ENCODE measurements at regions not wholly inside any gene's neighbourhood (a gene's known extent, or its start where the extent isn't known, plus 50 kb on each side); places are given as distances from the start of the nearest gene placed in this dataset.
"Not testable (repeated sequence)": the region's sequence is repeated elsewhere in the genome, so short reads cannot be mapped to it uniquely, and the experiment has no call there.

GRCh38 chr2:180707884-180708205, 272.6 kb upstream of the UBE2E3 start:
- H3K27ac ChIP-seq (ENCODE audit: low read length): no peak overlapping the region
- H3K36me3 ChIP-seq (ENCODE audit: insufficient read depth, low read depth, low read length): no peaks in the 10 kb centered on the region
- H3K9ac ChIP-seq (ENCODE audit: low read depth, low read length): no peak overlapping the region
- no peaks in the 10 kb centered on the region for H3K27me3 ChIP-seq (ENCODE audit: insufficient read depth, low read length)
- no peaks in the 10 kb centered on the region for H3K4me1 ChIP-seq (ENCODE audit: insufficient read depth, low read length)
- no peaks in the 10 kb centered on the region; the same call in 1 of the 2 replicates for H3K9me3 ChIP-seq (ENCODE audit: insufficient read depth, low read depth, low read length)
- H3K4me3 ChIP-seq (ENCODE audit: low read length): no peak overlapping the region

- Histone ChIP-seq H3K4me1 (ENCODE audit: insufficient read depth, low read length) (no peaks in the 10 kb centered on the region), H3K9me3 (ENCODE audit: insufficient read depth, low read depth, low read length) (no peaks in the 10 kb centered on the region; the same call in 1 of the 2 replicates), H3K9ac (ENCODE audit: low read depth, low read length) (no peak overlapping the region), H3K27ac (ENCODE audit: low read length) (no peak overlapping the region), H3K27me3 (ENCODE audit: insufficient read depth, low read length) (no peaks in the 10 kb centered on the region), H3K36me3 (ENCODE audit: insufficient read depth, low read depth, low read length) (no peaks in the 10 kb centered on the region), H3K4me3 (ENCODE audit: low read length) (no peak overlapping the region)
These were observed 273.1 kb upstream of the UBE2E3 start for GRCh38 chr2:180707175-180707883.

DNA sequence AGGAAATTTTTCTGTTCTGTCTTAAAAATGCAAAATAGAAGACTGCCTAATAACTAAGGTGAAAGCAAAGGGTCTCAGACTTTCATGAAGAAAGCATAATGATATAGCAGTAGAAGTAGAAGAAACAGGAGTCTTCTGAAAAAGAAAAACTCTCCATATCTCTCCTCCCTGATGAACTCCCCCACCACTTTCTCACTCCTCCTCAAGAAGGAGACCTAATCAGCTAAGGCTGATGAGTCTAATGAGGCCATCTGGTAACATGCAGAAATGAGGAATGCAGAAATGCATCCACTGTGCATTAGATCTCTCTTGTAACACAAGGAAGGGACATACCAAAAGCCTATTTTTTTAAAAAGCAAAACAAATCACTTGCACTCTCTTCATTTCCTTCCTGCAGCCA, 273.7 kb upstream of the UBE2E3 start:
- no peak overlapping the region for H3K27ac ChIP-seq (ENCODE audit: low read length)
- no peaks in the 10 kb centered on the region for H3K27me3 ChIP-seq (ENCODE audit: insufficient read depth, low read length)

GRCh38 chr2:180705551-180705950, 274.9 kb upstream of the UBE2E3 start:
- Histone ChIP-seq H3K36me3 (ENCODE audit: insufficient read depth, low read depth, low read length) (no peaks in the 10 kb centered on the region), H3K27me3 (ENCODE audit: insufficient read depth, low read length) (no peaks in the 10 kb centered on the region), H3K9me3 (ENCODE audit: insufficient read depth, low read depth, low read length) (no peaks in the 10 kb centered on the region), H3K4me1 (ENCODE audit: insufficient read depth, low read length) (no peaks in the 10 kb centered on the region), H3K9ac (ENCODE audit: low read depth, low read length) (no peak overlapping the region), H3K4me3 (ENCODE audit: low read length) (no peak overlapping the region), H3K27ac (ENCODE audit: low read length) (no peak overlapping the region)

More for the DNA sequence above, 273.7 kb upstream of the UBE2E3 start:
- no peak overlapping the region for H3K9ac ChIP-seq (ENCODE audit: low read depth, low read length)
- H3K9me3 ChIP-seq (ENCODE audit: insufficient read depth, low read depth, low read length): no peaks in the 10 kb centered on the region
- no peaks in the 10 kb centered on the region for H3K36me3 ChIP-seq (ENCODE audit: insufficient read depth, low read depth, low read length)
- H3K4me1 ChIP-seq (ENCODE audit: insufficient read depth, low read length): no peaks in the 10 kb centered on the region
- no peak overlapping the region for H3K4me3 ChIP-seq (ENCODE audit: low read length)

DNA sequence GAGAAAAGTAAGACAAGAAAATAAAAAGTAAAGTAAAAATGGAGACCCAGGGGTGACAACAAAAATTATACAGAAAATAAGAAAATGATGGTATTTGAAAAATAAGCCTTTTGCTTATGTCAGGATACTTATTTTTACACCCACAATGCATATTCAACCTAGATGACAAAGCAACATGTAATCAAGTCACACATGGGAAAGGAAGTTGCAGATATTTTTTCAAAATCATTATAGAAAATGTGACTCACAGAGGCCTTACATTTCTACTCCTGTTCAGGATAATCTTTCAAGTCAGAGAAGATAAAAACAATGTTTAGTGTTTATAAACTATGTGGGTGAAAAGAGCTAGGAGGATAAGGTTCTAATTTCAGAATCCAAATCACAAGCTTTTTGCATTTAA, 275.3 kb upstream of the UBE2E3 start:
- Histone ChIP-seq H3K27ac (ENCODE audit: low read length) (no peak overlapping the region), H3K36me3 (ENCODE audit: insufficient read depth, low read depth, low read length) (no peaks in the 10 kb centered on the region), H3K9ac (ENCODE audit: low read depth, low read length) (no peak overlapping the region), H3K9me3 (ENCODE audit: insufficient read depth, low read depth, low read length) (no peaks in the 10 kb centered on the region), H3K27me3 (ENCODE audit: insufficient read depth, low read length) (no peaks in the 10 kb centered on the region), H3K4me1 (ENCODE audit: insufficient read depth, low read length) (no peaks in the 10 kb centered on the region), H3K4me3 (ENCODE audit: low read length) (no peak overlapping the region)

GRCh38 chr2:180699657-180700361, 280.6 kb upstream of the UBE2E3 start:
- Histone ChIP-seq H3K27me3 (ENCODE audit: insufficient read depth, low read length) (no peaks in the 10 kb centered on the region), H3K4me1 (ENCODE audit: insufficient read depth, low read length) (no peaks in the 10 kb centered on the region), H3K27ac (ENCODE audit: low read length) (no peak overlapping the region), H3K4me3 (ENCODE audit: low read length) (no peak overlapping the region), H3K9ac (ENCODE audit: low read depth, low read length) (no peak overlapping the region), H3K36me3 (ENCODE audit: insufficient read depth, low read depth, low read length) (no peaks in the 10 kb centered on the region), H3K9me3 (ENCODE audit: insufficient read depth, low read depth, low read length) (no peaks in the 10 kb centered on the region)

DNA sequence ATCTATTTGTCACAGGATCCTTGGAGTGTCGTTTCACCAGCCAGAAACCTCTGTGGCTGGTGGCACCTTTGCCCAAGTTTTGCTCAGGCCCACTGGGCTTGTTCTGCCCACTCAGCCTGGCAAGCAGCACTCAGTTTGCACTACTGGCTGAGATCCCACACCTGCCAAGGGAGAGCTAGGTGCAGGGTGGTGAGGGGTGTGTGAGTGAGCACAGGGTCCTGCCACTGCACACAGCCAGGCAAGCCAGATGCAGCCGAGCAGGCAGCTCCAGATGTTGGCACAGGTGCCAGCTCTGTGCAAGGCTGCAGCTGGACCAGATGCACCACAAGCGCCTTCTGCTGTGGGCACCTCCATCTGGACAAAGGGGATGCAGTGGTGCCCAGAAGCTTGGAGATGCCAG, 281.7 kb upstream of the UBE2E3 start:
- no peak overlapping the region for H3K4me3 ChIP-seq (ENCODE audit: low read length)
- H3K4me1 ChIP-seq (ENCODE audit: insufficient read depth, low read length): no peaks in the 10 kb centered on the region
- H3K9ac ChIP-seq (ENCODE audit: low read depth, low read length): no peak overlapping the region
- H3K27ac ChIP-seq (ENCODE audit: low read length): no peak overlapping the region
- no peaks in the 10 kb centered on the region for H3K9me3 ChIP-seq (ENCODE audit: insufficient read depth, low read depth, low read length)
- no peaks in the 10 kb centered on the region for H3K27me3 ChIP-seq (ENCODE audit: insufficient read depth, low read length)
- no peaks in the 10 kb centered on the region for H3K36me3 ChIP-seq (ENCODE audit: insufficient read depth, low read depth, low read length)

- Histone ChIP-seq H3K27me3 (ENCODE audit: insufficient read depth, low read length) (no peaks in the 10 kb centered on the region), H3K36me3 (ENCODE audit: insufficient read depth, low read depth, low read length) (no peaks in the 10 kb centered on the region), H3K27ac (ENCODE audit: low read length) (no peak overlapping the region), H3K4me3 (ENCODE audit: low read length) (no peak overlapping the region), H3K9ac (ENCODE audit: low read depth, low read length) (no peak overlapping the region), H3K4me1 (ENCODE audit: insufficient read depth, low read length) (no peaks in the 10 kb centered on the region), H3K9me3 (ENCODE audit: insufficient read depth, low read depth, low read length) (no peaks in the 10 kb centered on the region)
These were observed 284.6 kb upstream of the UBE2E3 start for GRCh38 chr2:180695586-180696401.

- no peak overlapping the region for H3K27ac ChIP-seq (ENCODE audit: low read length)
- no peak overlapping the region for H3K9ac ChIP-seq (ENCODE audit: low read depth, low read length)
- no peaks in the 10 kb centered on the region for H3K27me3 ChIP-seq (ENCODE audit: insufficient read depth, low read length)
These were observed 285.7 kb upstream of the UBE2E3 start for GRCh38 chr2:180694445-180695421.

GRCh38 chr2:180692322-180692721, 288.1 kb upstream of the UBE2E3 start:
- H3K4me3 ChIP-seq (ENCODE audit: low read length): no peak overlapping the region
- H3K9ac ChIP-seq (ENCODE audit: low read depth, low read length): no peak overlapping the region
- H3K36me3 ChIP-seq (ENCODE audit: insufficient read depth, low read depth, low read length): no peaks in the 10 kb centered on the region
- no peaks in the 10 kb centered on the region for H3K9me3 ChIP-seq (ENCODE audit: insufficient read depth, low read depth, low read length)
- H3K4me1 ChIP-seq (ENCODE audit: insufficient read depth, low read length): no peaks in the 10 kb centered on the region
- H3K27me3 ChIP-seq (ENCODE audit: insufficient read depth, low read length): no peaks in the 10 kb centered on the region
- H3K27ac ChIP-seq (ENCODE audit: low read length): no peak overlapping the region

More at GRCh38 chr2:180694445-180695421, 285.7 kb upstream of the UBE2E3 start:
- H3K4me3 ChIP-seq (ENCODE audit: low read length): no peak overlapping the region
- no peaks in the 10 kb centered on the region for H3K9me3 ChIP-seq (ENCODE audit: insufficient read depth, low read depth, low read length)
- H3K4me1 ChIP-seq (ENCODE audit: insufficient read depth, low read length): no peaks in the 10 kb centered on the region
- H3K36me3 ChIP-seq (ENCODE audit: insufficient read depth, low read depth, low read length): no peaks in the 10 kb centered on the region

DNA sequence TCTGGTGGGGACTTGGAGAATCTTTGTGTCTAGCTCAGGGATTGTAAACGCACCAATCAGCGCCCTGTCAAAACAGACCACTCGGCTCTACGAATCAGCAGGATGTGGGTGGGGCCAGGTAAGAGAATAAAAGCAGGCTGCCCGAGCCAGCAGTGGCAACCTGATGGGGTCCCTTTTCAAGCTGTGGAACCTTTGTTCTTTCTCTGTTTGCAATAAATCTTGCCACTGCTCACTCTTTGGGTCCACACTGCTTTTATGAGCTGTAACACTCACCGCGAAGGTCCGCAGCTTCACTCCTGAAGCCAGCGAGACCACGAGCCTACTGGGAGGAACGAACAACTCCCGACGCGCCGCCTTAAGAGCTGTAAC, 288.6 kb upstream of the UBE2E3 start:
- not testable (repeated sequence) for H3K36me3 ChIP-seq (ENCODE audit: insufficient read depth, low read depth, low read length); H3K9ac ChIP-seq (ENCODE audit: low read depth, low read length); H3K4me3 ChIP-seq (ENCODE audit: low read length); H3K27me3 ChIP-seq (ENCODE audit: insufficient read depth, low read length); H3K4me1 ChIP-seq (ENCODE audit: insufficient read depth, low read length); H3K9me3 ChIP-seq (ENCODE audit: insufficient read depth, low read depth, low read length); H3K27ac ChIP-seq (ENCODE audit: low read length)
